Left lung (tissue), 4 donors: ENCODE measurements at regions not wholly inside any gene's neighbourhood (a gene's known extent, or its start where the extent isn't known, plus 50 kb on each side); places are given as distances from the start of the nearest gene placed in this dataset.

Source experiments
- ATAC-seq: fragments of 200-7000 bp; cut with Tn5 transposase; one replicate; pipeline ENCODE4 v1.9.1; 2020; ENCODE audit warnings: moderate library complexity
- DNase-seq, 4 donors: peaks; one replicate each; pipeline ENCODE4 v3.0.0-alpha.2; 2013 to 2020
- H3K27ac ChIP-seq, 2 donors: fragments of 200-600 bp; sonication (generic) in 1 of 2; one replicate each; pipeline versions ENCODE4 v1.5.0 to v1.8.0; 2020 to 2021
- H3K27me3 ChIP-seq, 2 donors: fragments of 200-600 bp; sonication (generic) in 1 of 2; one replicate each; pipeline versions ENCODE4 v1.5.0 to v1.8.0; 2020 to 2021
- H3K36me3 ChIP-seq, 2 donors: fragments of 200-600 bp; sonication (generic) in 1 of 2; one replicate each; pipeline versions ENCODE4 v1.5.0 to v1.8.0; 2020 to 2021
- H3K4me1 ChIP-seq, 2 donors: fragments of 200-600 bp; one replicate each; pipeline ENCODE4 v1.8.0; 2021
- H3K4me3 ChIP-seq, 2 donors: fragments of 200-600 bp; sonication (generic) in 1 of 2; one replicate each; pipeline versions ENCODE4 v1.5.0 to v1.8.0; 2020 to 2021; ENCODE audit warnings: mild to moderate bottlenecking in 1 of 2
- H3K9me3 ChIP-seq, 2 donors: fragments of 200-600 bp; sonication (generic) in 1 of 2; one replicate each; pipeline versions ENCODE4 v1.5.0 to v1.8.0; 2020 to 2021
- CTCF ChIP-seq, 2 donors: fragments of 200-600 bp; sonication (generic) in 1 of 2; IDR thresholded peaks; one replicate each; pipeline versions ENCODE4 v1.5.0 to v1.8.0; 2021; ENCODE audit warnings: antibody characterized with exemption in 2 of 2
- intact Hi-C, 2 donors: fragments of 100-400 bp; cut with DNase I; formaldehyde crosslinking; loops; one replicate each; pipeline versions ENCODE4 v1.11.2 to v1.14.2; 2022
- donor health status: DM: no; HTN: yes; CAD: no.
- donor health status: DM: no; HTN: no; CAD: no.

- Histone ChIP-seq H3K4me3 (no peak overlapping the region), H3K9me3 (no peaks in the 10 kb centered on the region), H3K27ac (no peak overlapping the region), H3K36me3 (no peaks in the 10 kb centered on the region), H3K27me3 (no peaks in the 10 kb centered on the region), H3K4me1 (no peaks in the 10 kb centered on the region)
- DNase-seq = no peak
- no peak for ATAC-seq
- TF ChIP-seq CTCF (IDR thresholded peaks at IDR 0.05) = no peak
- intact Hi-C loops = no loop called here
Measured at GRCh38 chr7:47659664-47660462, 78.0 kb upstream of the TNS3 start.

GRCh38 chr7:47658886-47659635 is 77.2 kb upstream of the TNS3 start:
- intact Hi-C loops = no loop called here
- H3K27ac ChIP-seq = no peak overlapping the region
- no peaks in the 10 kb centered on the region for H3K27me3 ChIP-seq
- H3K4me1 ChIP-seq = no peaks in the 10 kb centered on the region
- H3K4me3 ChIP-seq = no peak overlapping the region
- ATAC-seq (no peak), DNase-seq (no peak)
- H3K36me3 ChIP-seq = no peaks in the 10 kb centered on the region
- no peaks in the 10 kb centered on the region for H3K9me3 ChIP-seq
- no peak for TF ChIP-seq CTCF (IDR thresholded peaks at IDR 0.05)

GRCh38 chr7:47657126-47657525 is 75.2 kb upstream of the TNS3 start:
- H3K36me3 ChIP-seq = no peaks in the 10 kb centered on the region
- no peaks in the 10 kb centered on the region for H3K27me3 ChIP-seq
- H3K27ac ChIP-seq = no peak overlapping the region
- ATAC-seq (no peak), DNase-seq (no peak)
- peaks cover 0 to 4% of the 10 kb centered on the region in 2 donors for H3K4me1 ChIP-seq
- no peaks in the 10 kb centered on the region for H3K9me3 ChIP-seq
- no peak for TF ChIP-seq CTCF (IDR thresholded peaks at IDR 0.05)
- no peak overlapping the region for H3K4me3 ChIP-seq
- intact Hi-C loops = no loop called here

- no peak overlapping the region for H3K4me3 ChIP-seq
- intact Hi-C loops = no loop called here
- no peak for ATAC-seq
Measured at GRCh38 chr7:47654672-47655298, 72.9 kb upstream of the TNS3 start.

More at GRCh38 chr7:47654672-47655298, 72.9 kb upstream of the TNS3 start:
- H3K36me3 ChIP-seq = no peaks in the 10 kb centered on the region
- H3K27me3 ChIP-seq = no peaks in the 10 kb centered on the region
- H3K4me1 ChIP-seq = peaks cover 0 to 4% of the 10 kb centered on the region in 2 donors
- H3K27ac ChIP-seq = no peak overlapping the region
- DNase-seq = no peak
- no peak for TF ChIP-seq CTCF (IDR thresholded peaks at IDR 0.05)
- no peaks in the 10 kb centered on the region for H3K9me3 ChIP-seq
